GM10248 (cell line): ENCODE measurements at regions not wholly inside any gene's neighbourhood (a gene's known extent, or its start where the extent isn't known, plus 50 kb on each side); places are given as distances from the start of the nearest gene placed in this dataset.

Source experiments
- CTCF ChIA-PET: fragments of 300-600 bp; sonication (Branson Sonifier 250); formaldehyde crosslinking; extraction: SDS; loops from one replicate; lab custom pipeline; 2021; ENCODE audit warnings: antibody characterized with exemption; lab: Yijun Ruan, JAX
- POLR2A ChIA-PET: fragments of 350-650 bp; sonication (Branson Sonifier 250); formaldehyde crosslinking; extraction: SDS; loops from one replicate; lab custom pipeline; 2020; ENCODE audit warnings: antibody characterized with exemption; lab: Yijun Ruan, JAX
- DNase-seq: peaks from one replicate; pipeline ENCODE4 v3.0.0; 2012; ENCODE audit errors: extremely low spot score
- TF ChIP-seq, protein P1 (sequence below): IDR thresholded peaks from 2 replicates; pipeline ENCODE4 v1.5.1; 2012; ENCODE audit warnings: mild to moderate bottlenecking, low read depth; ENCODE audit errors: extremely low read depth, missing control alignments, control extremely low read depth

DNA sequence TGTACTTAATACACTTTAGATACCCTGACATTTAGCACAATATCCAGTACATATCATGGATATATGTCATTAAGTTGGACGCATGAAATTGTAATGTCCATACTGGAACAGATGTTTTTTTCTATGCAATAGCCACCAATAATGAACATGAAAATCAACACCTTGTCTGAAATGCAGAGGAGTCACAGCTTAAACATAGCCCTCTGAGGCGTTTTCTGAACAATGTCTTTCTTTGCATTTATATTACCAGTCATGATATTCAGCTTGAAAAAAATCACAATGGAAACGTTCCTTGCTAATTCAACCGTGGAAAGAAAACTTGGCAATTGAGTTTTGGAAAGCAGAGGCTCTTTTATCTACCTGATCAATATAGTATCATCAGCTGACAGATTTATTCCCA, 86.7 kb upstream of the COL11A1 start:
- CTCF ChIA-PET = interaction anchor here (1.2 kb wide), 1 partner anchor 15 kb away, joined by 3 read pairs; no protein-coding TSS in a partner anchor
- TF ChIP-seq, protein P1, sequence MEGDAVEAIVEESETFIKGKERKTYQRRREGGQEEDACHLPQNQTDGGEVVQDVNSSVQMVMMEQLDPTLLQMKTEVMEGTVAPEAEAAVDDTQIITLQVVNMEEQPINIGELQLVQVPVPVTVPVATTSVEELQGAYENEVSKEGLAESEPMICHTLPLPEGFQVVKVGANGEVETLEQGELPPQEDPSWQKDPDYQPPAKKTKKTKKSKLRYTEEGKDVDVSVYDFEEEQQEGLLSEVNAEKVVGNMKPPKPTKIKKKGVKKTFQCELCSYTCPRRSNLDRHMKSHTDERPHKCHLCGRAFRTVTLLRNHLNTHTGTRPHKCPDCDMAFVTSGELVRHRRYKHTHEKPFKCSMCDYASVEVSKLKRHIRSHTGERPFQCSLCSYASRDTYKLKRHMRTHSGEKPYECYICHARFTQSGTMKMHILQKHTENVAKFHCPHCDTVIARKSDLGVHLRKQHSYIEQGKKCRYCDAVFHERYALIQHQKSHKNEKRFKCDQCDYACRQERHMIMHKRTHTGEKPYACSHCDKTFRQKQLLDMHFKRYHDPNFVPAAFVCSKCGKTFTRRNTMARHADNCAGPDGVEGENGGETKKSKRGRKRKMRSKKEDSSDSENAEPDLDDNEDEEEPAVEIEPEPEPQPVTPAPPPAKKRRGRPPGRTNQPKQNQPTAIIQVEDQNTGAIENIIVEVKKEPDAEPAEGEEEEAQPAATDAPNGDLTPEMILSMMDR = no peak
- POLR2A ChIA-PET = no interaction called here
- DNase-seq = no peak

DNA sequence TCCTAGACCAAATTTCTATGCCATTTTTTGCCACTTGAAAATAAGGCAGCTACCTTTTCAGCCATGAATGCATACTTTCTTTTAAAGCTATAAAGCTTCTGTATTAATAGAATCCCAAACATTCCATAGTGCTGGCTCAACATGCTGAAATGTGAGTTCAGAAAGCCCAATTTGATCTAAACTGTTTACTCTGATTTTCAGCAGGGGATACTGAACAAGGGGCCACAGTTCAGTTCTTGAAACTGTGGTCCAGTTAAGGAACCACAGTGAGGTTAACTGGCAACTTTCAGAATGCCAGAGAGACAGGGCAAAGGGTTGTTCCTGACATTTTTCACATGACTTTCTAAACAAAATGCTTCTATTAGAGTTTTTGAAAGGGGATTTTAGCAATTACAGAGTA, 85.7 kb upstream of the COL11A1 start:
- DNase-seq = no peak
- POLR2A ChIA-PET = no interaction called here
- CTCF ChIA-PET = interaction anchor here (0.8 to 1.9 kb wide), 4 partner anchors 9 to 26 kb away, joined by 3 to 7 read pairs (median 4); no protein-coding TSS in a partner anchor

DNA sequence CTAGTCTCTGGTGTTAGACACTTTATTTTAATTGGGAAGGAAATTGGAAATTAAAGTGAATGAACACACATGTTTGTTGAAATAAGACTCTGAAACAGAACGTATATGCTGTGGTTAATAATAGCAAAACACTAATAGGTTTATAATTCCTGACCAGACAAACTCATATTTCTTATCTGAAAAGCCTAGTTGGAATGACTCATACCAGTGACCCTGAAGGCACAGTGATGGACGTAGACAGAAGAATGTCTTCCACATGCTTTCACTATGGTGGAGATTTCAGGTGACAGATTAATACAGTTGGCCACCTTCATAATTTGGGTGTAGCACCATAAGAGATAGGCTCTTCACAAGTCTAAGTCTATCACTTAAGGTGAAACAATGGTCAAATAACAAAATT, 83.0 kb upstream of the COL11A1 start:
- DNase-seq = no peak
- TF ChIP-seq, protein P1 = no peak
- POLR2A ChIA-PET = no interaction called here
- CTCF ChIA-PET = no interaction called here

More for the DNA sequence above, 85.7 kb upstream of the COL11A1 start:
- TF ChIP-seq, protein P1 = no peak

DNA sequence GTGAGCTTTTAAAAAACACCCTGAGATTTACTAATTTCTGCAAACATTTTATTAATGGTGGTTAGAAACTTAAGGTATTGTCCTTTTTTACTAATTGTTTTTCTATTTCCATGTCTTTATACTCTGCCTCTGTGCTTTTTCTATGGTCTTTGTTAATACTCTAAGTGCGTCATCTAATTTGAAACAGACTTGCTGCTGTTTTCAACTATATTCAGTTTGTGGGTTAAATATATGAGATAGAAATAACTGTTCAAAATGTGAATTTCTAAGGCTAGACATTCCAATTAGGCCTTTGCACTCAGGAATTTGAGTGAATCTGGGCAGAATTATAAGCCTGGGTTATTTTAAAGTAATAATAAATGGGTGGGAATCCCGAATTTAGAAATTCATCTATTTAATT, 82.4 kb upstream of the COL11A1 start:
- TF ChIP-seq, protein P1 = no peak
- POLR2A ChIA-PET = no interaction called here
- no peak for DNase-seq
- CTCF ChIA-PET = no interaction called here

DNA sequence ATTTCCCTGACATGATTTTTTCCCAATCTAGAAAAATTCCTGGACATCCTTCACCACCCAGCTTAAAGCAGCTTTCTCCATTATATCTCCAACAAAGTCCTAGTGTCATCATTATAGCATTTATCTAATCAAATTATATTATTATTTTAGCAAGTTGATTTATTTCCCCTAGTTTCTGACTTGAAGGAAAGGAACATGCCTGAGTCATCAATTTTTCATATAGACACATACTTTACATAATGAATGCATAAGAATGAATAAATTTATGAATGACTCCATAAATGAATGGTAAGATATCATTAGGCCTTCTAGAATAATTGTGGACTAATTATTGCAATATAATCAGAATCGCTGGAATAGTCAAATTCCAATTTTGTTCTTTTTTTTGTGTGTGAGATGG, 79.4 kb upstream of the COL11A1 start:
- ChIA-PET POLR2A (no interaction called here), CTCF (no interaction called here)

DNA sequence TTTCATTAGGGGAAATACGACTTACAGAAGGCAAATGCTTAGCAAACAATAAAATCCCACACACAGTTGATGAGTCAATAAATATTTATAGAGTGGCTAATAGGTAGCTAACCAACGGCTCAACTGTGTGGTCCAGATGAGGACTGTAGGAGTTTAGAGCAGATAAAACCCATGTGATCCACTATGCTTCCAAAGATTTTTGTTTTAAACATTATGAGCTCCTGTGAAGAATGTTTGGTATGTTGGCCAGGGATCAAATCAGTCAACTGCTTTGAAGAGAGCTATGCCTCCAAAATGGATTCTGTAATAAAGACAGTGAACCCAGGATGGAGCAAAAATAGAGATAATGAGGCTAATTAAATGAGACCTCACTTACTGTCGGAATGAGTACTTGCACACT, 72.3 kb upstream of the COL11A1 start:
- CTCF ChIA-PET = no interaction called here
- TF ChIP-seq, protein P1 = no peak
- no peak for DNase-seq
- POLR2A ChIA-PET = no interaction called here

More for the DNA sequence above, 79.4 kb upstream of the COL11A1 start:
- DNase-seq = no peak
- TF ChIP-seq, protein P1 = no peak
